ENCODE measurements at regions not wholly inside any gene's neighbourhood (a gene's known extent, or its start where the extent isn't known, plus 50 kb on each side); places are given as distances from the start of the nearest gene placed in this dataset.
"Not testable (repeated sequence)": the region's sequence is repeated elsewhere in the genome, so short reads cannot be mapped to it uniquely, and the experiment has no call there.

- no peak for DNase-seq (ENCODE audit: low read depth in 2 of 2)
These were observed 451.1 kb upstream of the ATP11B start for GRCh38 chr3:182342252-182342651.

GRCh38 chr3:182344026-182344425, 449.3 kb upstream of the ATP11B start:
- DNase-seq (ENCODE audit: low read depth in 2 of 2): not testable (repeated sequence)

GRCh38 chr3:182349051-182349450, 444.3 kb upstream of the ATP11B start:
- DNase-seq (ENCODE audit: low read depth in 2 of 2): no peak

- no peak for DNase-seq (ENCODE audit: low read depth in 2 of 2)
These were observed 443.3 kb upstream of the ATP11B start for GRCh38 chr3:182349951-182350517.

GRCh38 chr3:182357928-182358327, 435.4 kb upstream of the ATP11B start:
- no peak for DNase-seq (ENCODE audit: low read depth in 2 of 2)

- DNase-seq (ENCODE audit: low read depth in 2 of 2): no peak
These were observed 429.0 kb upstream of the ATP11B start for GRCh38 chr3:182364323-182364722.

GRCh38 chr3:182364723-182365650, 428.3 kb upstream of the ATP11B start:
- no peak for DNase-seq (ENCODE audit: low read depth in 2 of 2)

- DNase-seq (ENCODE audit: low read depth in 2 of 2): no peak
These were observed 426.6 kb upstream of the ATP11B start for GRCh38 chr3:182366746-182367145.

- no peak for DNase-seq (ENCODE audit: low read depth in 2 of 2)
These were observed 423.4 kb upstream of the ATP11B start for GRCh38 chr3:182369861-182370260.

- DNase-seq (ENCODE audit: low read depth in 2 of 2): no peak
These were observed 422.4 kb upstream of the ATP11B start for GRCh38 chr3:182370949-182371348.

GRCh38 chr3:182375916-182376315, 417.4 kb upstream of the ATP11B start:
- no peak for DNase-seq (ENCODE audit: low read depth in 2 of 2)

GRCh38 chr3:182382112-182382857, 411.0 kb upstream of the ATP11B start:
- DNase-seq (ENCODE audit: low read depth in 2 of 2): no peak

GRCh38 chr3:182384221-182384620, 409.1 kb upstream of the ATP11B start:
- no peak for DNase-seq (ENCODE audit: low read depth in 2 of 2)

GRCh38 chr3:182385356-182385755, 407.9 kb upstream of the ATP11B start:
- DNase-seq (ENCODE audit: low read depth in 2 of 2): no peak

GRCh38 chr3:182388506-182388905, 404.8 kb upstream of the ATP11B start:
- no peak for DNase-seq (ENCODE audit: low read depth in 2 of 2)

GRCh38 chr3:182389071-182389815, 404.1 kb upstream of the ATP11B start:
- no peak for DNase-seq (ENCODE audit: low read depth in 2 of 2)

GRCh38 chr3:182390421-182390820, 402.9 kb upstream of the ATP11B start:
- DNase-seq (ENCODE audit: low read depth in 2 of 2): no peak

- no peak for DNase-seq (ENCODE audit: low read depth in 2 of 2)
These were observed 400.9 kb upstream of the ATP11B start for GRCh38 chr3:182392182-182392937.

- DNase-seq (ENCODE audit: low read depth in 2 of 2): no peak
These were observed 400.2 kb upstream of the ATP11B start for GRCh38 chr3:182393151-182393550.

- no peak for DNase-seq (ENCODE audit: low read depth in 2 of 2)
These were observed 399.4 kb upstream of the ATP11B start for GRCh38 chr3:182393830-182394367.

GRCh38 chr3:182397164-182397563, 396.1 kb upstream of the ATP11B start:
- no peak for DNase-seq (ENCODE audit: low read depth in 2 of 2)
